BE2C (cell line): ENCODE measurements at regions not wholly inside any gene's neighbourhood (a gene's known extent, or its start where the extent isn't known, plus 50 kb on each side); places are given as distances from the start of the nearest gene placed in this dataset.

Experiments used
- DNase-seq: peaks from one replicate; pipeline ENCODE4 v3.0.0-alpha.2; 2020
- H3K27me3 ChIP-seq: fragments of 250-450 bp; sonication (Bioruptor Pico); 2 replicates; pipeline ENCODE4 v1.5.1; 2020; ENCODE audit warnings: mild to moderate bottlenecking
- H3K36me3 ChIP-seq: fragments of 250-450 bp; sonication (Bioruptor Pico); 2 replicates; pipeline ENCODE4 v1.5.1; 2020; ENCODE audit warnings: mild to moderate bottlenecking
- H3K4me1 ChIP-seq: fragments of 250-450 bp; sonication (Bioruptor Pico); 2 replicates; pipeline ENCODE4 v1.5.1; 2020
- H3K4me3 ChIP-seq: 2 replicates; pipeline ENCODE4 v1.5.1; 2011; ENCODE audit warnings: low read depth, low read length
- H3K9me3 ChIP-seq: fragments of 250-450 bp; sonication (Bioruptor Pico); 2 replicates; pipeline ENCODE4 v1.5.1; 2020
- TF ChIP-seq, protein P1 (sequence below): IDR thresholded peaks from 2 replicates; pipeline ENCODE4 v1.5.1; 2012; ENCODE audit warnings: mild to moderate bottlenecking, low read depth, low read length

DNA sequence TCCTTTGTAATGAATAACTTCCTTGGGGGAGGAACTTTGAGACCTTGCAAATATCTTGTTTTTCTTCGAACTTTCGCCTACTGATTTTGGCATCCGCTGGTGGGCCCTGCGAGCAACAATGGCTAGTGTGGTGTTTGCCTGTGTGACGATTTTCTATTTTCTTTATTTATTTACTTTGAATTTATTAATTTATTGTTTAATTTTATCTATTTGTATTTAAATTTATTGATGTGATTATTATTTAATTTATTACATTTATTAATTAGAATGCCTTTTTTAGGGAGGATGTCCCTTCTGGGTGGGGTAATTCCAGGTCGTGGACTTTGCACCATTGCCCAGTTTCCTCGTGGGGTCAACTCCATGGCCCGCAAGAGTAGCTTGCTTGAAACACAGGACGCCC is 149.7 kb downstream of the ZNF664 start:
- H3K27me3 ChIP-seq = no peaks in the 10 kb centered on the region

DNA sequence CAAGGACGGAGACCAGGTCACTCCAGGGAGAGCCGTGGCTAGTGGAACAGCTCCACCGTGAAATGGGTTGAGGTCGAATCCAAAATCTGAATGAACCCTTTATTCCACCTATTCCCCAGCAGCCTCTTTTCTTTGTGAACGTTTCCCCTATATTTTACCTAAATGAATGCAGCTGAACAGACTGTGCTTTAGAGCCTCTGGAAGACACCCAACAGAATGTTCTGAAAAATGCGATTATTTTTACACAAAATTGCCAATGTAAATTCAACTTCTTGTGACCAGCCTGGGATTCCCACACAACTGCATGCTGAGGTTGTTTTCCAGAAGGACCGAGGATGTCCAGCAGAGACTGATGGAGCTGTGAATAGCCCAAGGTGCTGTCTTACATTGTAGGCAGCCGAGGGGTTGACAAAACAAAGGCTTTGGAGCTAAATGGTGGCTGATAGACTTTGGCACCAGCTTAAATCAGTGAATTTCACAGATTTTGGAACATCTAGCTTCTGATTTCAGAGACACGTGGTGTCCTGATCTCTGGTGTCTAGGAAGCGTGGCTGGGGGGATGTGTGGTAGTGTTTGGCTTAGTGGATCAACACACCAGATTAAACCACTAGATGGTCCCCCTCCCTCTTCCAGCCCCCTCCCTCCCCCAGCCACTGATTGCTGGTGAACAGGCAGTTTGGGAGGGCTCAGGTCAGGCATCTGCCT is 150.4 kb downstream of the ZNF664 start:
- Histone ChIP-seq H3K4me3 (no peak overlapping the region), H3K9me3 (no peaks in the 10 kb centered on the region), H3K27me3 (no peaks in the 10 kb centered on the region), H3K4me1 (no peaks in the 10 kb centered on the region), H3K36me3 (no peaks in the 10 kb centered on the region)
- TF ChIP-seq, protein P1, sequence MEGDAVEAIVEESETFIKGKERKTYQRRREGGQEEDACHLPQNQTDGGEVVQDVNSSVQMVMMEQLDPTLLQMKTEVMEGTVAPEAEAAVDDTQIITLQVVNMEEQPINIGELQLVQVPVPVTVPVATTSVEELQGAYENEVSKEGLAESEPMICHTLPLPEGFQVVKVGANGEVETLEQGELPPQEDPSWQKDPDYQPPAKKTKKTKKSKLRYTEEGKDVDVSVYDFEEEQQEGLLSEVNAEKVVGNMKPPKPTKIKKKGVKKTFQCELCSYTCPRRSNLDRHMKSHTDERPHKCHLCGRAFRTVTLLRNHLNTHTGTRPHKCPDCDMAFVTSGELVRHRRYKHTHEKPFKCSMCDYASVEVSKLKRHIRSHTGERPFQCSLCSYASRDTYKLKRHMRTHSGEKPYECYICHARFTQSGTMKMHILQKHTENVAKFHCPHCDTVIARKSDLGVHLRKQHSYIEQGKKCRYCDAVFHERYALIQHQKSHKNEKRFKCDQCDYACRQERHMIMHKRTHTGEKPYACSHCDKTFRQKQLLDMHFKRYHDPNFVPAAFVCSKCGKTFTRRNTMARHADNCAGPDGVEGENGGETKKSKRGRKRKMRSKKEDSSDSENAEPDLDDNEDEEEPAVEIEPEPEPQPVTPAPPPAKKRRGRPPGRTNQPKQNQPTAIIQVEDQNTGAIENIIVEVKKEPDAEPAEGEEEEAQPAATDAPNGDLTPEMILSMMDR = no peak
- DNase-seq = no peak

More for the DNA sequence above, 149.7 kb downstream of the ZNF664 start:
- no peak for DNase-seq
- Histone ChIP-seq H3K9me3 (no peaks in the 10 kb centered on the region), H3K36me3 (no peaks in the 10 kb centered on the region), H3K4me3 (no peak overlapping the region), H3K4me1 (no peaks in the 10 kb centered on the region)
- TF ChIP-seq, protein P1 = no peak

DNA sequence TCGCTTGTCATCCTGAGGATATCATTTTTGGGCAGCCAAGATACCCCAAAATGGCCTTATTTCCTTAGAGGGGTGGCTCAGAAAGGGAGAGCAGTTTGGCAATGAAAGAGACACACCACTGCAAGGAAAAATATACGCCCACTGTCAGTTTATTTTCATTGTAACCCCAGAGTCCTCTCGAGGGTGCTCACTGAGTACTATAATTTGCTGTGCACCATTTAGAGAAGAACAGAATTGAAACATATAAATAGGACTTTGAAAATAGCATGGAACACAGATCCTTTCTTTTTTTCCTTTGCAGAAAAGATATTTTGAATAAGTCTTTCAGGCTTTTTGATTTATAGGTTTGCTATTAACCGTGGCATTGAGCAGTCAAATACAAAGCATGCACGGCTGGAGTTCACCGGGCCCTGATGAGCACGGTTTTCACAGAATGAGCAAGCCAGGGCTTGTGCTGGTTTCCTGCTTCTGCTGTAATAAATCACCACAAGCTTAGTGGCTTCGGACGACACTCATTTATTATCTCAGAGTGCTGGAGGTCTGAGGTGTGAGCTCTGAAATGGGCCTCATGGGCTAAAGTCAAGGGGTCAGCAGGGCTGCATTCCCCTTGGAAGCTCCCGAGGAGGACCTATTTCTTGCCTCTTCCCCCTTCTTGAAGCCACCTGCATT is 152.3 kb downstream of the ZNF664 start:
- DNase-seq = no peak
- H3K9me3 ChIP-seq = no peaks in the 10 kb centered on the region
- H3K27me3 ChIP-seq = no peaks in the 10 kb centered on the region
- H3K4me1 ChIP-seq = no peaks in the 10 kb centered on the region
- H3K36me3 ChIP-seq = no peaks in the 10 kb centered on the region
- TF ChIP-seq, protein P1 = no peak
- H3K4me3 ChIP-seq = no peak overlapping the region

DNA sequence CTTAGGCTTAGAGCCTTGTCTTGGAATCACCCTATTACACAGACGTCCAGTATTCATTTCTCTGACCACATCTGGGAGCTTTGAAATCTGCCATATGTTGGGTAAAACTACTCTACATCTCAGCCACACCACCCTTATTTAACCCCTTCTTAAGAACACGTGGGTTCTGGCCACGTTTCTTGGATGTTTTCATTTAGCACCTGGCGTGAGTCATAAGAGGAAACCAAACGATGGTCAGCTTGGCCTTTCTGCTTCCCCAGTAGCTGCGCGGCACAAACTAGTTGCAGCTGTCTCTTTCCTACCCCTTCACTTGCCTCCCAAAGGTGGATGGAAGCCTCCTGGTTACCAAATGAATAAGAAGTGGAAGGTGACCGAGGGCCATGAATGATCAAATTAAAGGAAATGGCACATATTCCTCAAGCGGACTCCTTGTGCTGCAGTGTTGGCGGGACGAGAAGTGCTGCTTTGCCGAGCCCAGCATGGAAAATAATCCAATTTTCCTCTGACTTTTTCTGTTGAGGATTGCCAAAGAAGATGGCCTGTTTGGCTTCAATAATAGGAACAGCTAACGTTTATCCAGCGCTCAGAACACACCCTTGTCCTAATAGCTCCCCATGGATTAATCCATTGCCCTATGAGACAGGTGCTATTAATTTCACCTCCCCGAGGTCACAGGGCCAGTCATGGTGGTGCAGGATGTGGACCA is 154.1 kb downstream of the ZNF664 start:
- H3K27me3 ChIP-seq = no peaks in the 10 kb centered on the region
- H3K36me3 ChIP-seq = no peaks in the 10 kb centered on the region
- no peaks in the 10 kb centered on the region for H3K9me3 ChIP-seq
- 0 out of 2 replicates have a peak, but pooled peaks cover 3% of the 10 kb centered on the region for H3K4me1 ChIP-seq
- no peak for DNase-seq
- TF ChIP-seq, protein P1 = no peak
- H3K4me3 ChIP-seq = no peak overlapping the region

DNA sequence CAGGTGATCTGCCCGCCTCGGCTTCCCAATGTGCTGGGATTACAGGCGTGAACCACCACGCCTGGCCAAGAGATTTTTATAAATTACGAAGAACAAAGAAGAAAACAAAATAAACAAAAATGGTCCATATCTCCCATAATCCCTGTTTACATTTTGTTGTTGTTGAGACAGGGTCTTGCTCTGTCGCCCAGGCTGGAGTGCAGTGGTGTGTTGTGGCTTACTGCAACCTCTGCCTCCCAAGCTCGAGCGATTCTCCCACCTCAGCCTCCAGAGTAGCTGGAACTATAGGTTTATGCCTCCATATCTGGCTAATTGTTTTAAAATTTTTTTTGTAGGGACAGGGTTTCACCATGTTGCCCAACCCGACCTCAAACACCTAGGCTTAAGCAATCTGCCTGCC is 156.1 kb downstream of the ZNF664 start:
- TF ChIP-seq, protein P1 = no peak
- no peak for DNase-seq
- Histone ChIP-seq H3K4me1 (0 out of 2 replicates have a peak, but pooled peaks cover 3% of the 10 kb centered on the region), H3K9me3 (no peaks in the 10 kb centered on the region), H3K27me3 (no peaks in the 10 kb centered on the region), H3K36me3 (no peaks in the 10 kb centered on the region), H3K4me3 (no peak overlapping the region)
